Uterus (tissue), 2 donors: ENCODE measurements at regions not wholly inside any gene's neighbourhood (a gene's known extent, or its start where the extent isn't known, plus 50 kb on each side); places are given as distances from the start of the nearest gene placed in this dataset.

ENCODE experiments used
- CTCF ChIP-seq, 4 experiments: fragments of 200-600 bp in 2 of 4; fragments of 450-650 bp in 2 of 4; sonication (generic) in 2 of 4; IDR thresholded peaks; one replicate each; pipeline ENCODE4 v1.5.1; 2016 to 2019; ENCODE audit warnings: antibody characterized with exemption in 4 of 4, mild to moderate bottlenecking in 2 of 4, moderate library complexity in 1 of 4
- POLR2A ChIP-seq, 2 donors: fragments of 450-650 bp; IDR thresholded peaks; one replicate each; pipeline ENCODE4 v1.6.1; 2016; ENCODE audit warnings: antibody characterized with exemption in 2 of 2, mild to moderate bottlenecking in 1 of 2, moderate library complexity in 1 of 2

DNA sequence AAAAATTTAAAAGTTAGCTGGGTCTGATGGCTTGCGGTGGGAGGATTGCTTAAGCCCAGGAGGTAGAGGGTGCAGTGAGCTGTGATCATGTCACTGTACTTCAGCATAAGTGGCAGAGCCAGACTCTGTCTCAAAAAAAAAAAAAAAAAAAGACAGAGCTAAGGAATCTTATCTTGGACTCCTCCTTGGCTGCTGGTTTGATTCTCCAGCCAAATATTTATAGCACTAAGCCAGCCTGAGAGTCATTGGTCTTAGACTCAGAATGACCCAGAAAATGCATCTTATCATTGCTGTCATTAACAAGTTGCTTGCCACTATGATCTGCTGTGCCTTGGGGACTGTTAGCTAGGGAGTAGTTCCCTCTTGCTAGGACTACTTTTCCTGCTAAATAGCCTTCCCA, 164.7 kb downstream of the GNAT3 start:
- TF ChIP-seq CTCF (IDR thresholded peaks at IDR 0.05) (no peak), POLR2A (IDR thresholded peaks at IDR 0.05) (no peak)
